Trophoblast cell (in vitro differentiated cells and primary cell): ENCODE measurements at regions not wholly inside any gene's neighbourhood (a gene's known extent, or its start where the extent isn't known, plus 50 kb on each side); places are given as distances from the start of the nearest gene placed in this dataset.
A peak's percentile ranks its signal among the peaks of the same experiment; 100 is the strongest.

Experiments used
- DNase-seq, 2 donors: peaks; one replicate each; pipeline ENCODE4 v3.0.0-alpha.2; 2016
- H2AFZ ChIP-seq: 2 replicates; pipeline ENCODE4 v1.6.1; 2013; ENCODE audit warnings: low read length, moderate library complexity, mild to moderate bottlenecking; ENCODE audit not compliant: insufficient read depth, poor library complexity
- H2AK5ac ChIP-seq: 2 replicates; pipeline ENCODE4 v1.6.1; 2013; ENCODE audit warnings: mild to moderate bottlenecking, low read length
- H2BK120ac ChIP-seq: 2 replicates; pipeline ENCODE4 v1.6.1; 2013; ENCODE audit warnings: low read length, mild to moderate bottlenecking, moderate library complexity; ENCODE audit not compliant: insufficient read depth, poor library complexity
- H2BK12ac ChIP-seq: 2 replicates; pipeline ENCODE4 v1.6.1; 2013; ENCODE audit warnings: mild to moderate bottlenecking, low read length, moderate library complexity
- H2BK5ac ChIP-seq: 2 replicates; pipeline ENCODE4 v1.6.1; 2013; ENCODE audit warnings: low read length, low read depth, moderate library complexity, mild to moderate bottlenecking; ENCODE audit not compliant: poor library complexity
- H3K14ac ChIP-seq: 2 replicates; pipeline ENCODE4 v1.6.1; 2013; ENCODE audit warnings: mild to moderate bottlenecking, low read length
- H3K18ac ChIP-seq: 2 replicates; pipeline ENCODE4 v1.6.1; 2013; ENCODE audit warnings: mild to moderate bottlenecking, low read length
- H3K23ac ChIP-seq: 2 replicates; pipeline ENCODE4 v1.6.1; 2013; ENCODE audit warnings: low read length
- H3K27ac ChIP-seq: 2 replicates; pipeline ENCODE4 v1.5.1; 2013; ENCODE audit warnings: low read depth, mild to moderate bottlenecking, inconsistent platforms, low read length, moderate library complexity
- H3K27me3 ChIP-seq: 2 replicates; pipeline ENCODE4 v1.6.1; 2013; ENCODE audit warnings: inconsistent platforms, mild to moderate bottlenecking, low read length, moderate library complexity; ENCODE audit not compliant: insufficient read depth
- H3K36me3 ChIP-seq, 2 experiments: 1 replicate in 1 of 2; 2 replicates in 1 of 2; pipeline ENCODE4 v1.6.1; 2013; ENCODE audit warnings: low read length in 2 of 2, mild to moderate bottlenecking in 2 of 2, moderate library complexity in 1 of 2; ENCODE audit not compliant: insufficient read depth in 2 of 2, control insufficient read depth in 1 of 2
- H3K4ac ChIP-seq: 2 replicates; pipeline ENCODE4 v1.6.1; 2013; ENCODE audit warnings: low read depth, mild to moderate bottlenecking, low read length, moderate library complexity
- H3K4me1 ChIP-seq, 2 experiments: 1 replicate in 1 of 2; 2 replicates in 1 of 2; pipeline ENCODE4 v1.6.1; 2013; ENCODE audit warnings: low read length in 2 of 2, mild to moderate bottlenecking in 2 of 2, moderate library complexity in 1 of 2; ENCODE audit not compliant: insufficient read depth in 2 of 2, control insufficient read depth in 1 of 2
- H3K4me2 ChIP-seq: 2 replicates; pipeline ENCODE4 v1.6.1; 2013; ENCODE audit warnings: inconsistent platforms, mild to moderate bottlenecking, low read length, moderate library complexity
- H3K4me3 ChIP-seq: 2 replicates; pipeline ENCODE4 v1.5.1; 2013; ENCODE audit warnings: mild to moderate bottlenecking, low read depth, low read length, inconsistent platforms
- H3K79me1 ChIP-seq: one replicate; pipeline ENCODE4 v1.6.1; 2013; ENCODE audit warnings: low read length
- H3K79me2 ChIP-seq: 2 replicates; pipeline ENCODE4 v1.6.1; 2013; ENCODE audit warnings: low read length, mild to moderate bottlenecking; ENCODE audit not compliant: control insufficient read depth, insufficient read depth, poor library complexity
- H3K9ac ChIP-seq: 2 replicates; pipeline ENCODE4 v1.6.1; 2013; ENCODE audit warnings: mild to moderate bottlenecking, low read length
- H3K9me3 ChIP-seq: 2 replicates; pipeline ENCODE4 v1.6.1; 2013; ENCODE audit warnings: low read depth, mild to moderate bottlenecking, control low read depth, inconsistent platforms, low read length; ENCODE audit not compliant: insufficient read depth
- H4K12ac ChIP-seq: 2 replicates; pipeline ENCODE4 v1.6.1; 2013; ENCODE audit warnings: low read depth, mild to moderate bottlenecking, low read length, moderate library complexity
- H4K8ac ChIP-seq: 2 replicates; pipeline ENCODE4 v1.6.1; 2013; ENCODE audit warnings: low read depth, mild to moderate bottlenecking, low read length, moderate library complexity
- H4K91ac ChIP-seq: one replicate; pipeline ENCODE4 v1.6.1; 2013; ENCODE audit warnings: low read depth, mild to moderate bottlenecking, low read length, moderate library complexity
- WGBS: extraction: QIAGEN DNeasy Blood & Tissue Kit; methylation state at CpG from one replicate; pipeline ENCODE4 v1.1.7; 2013; ENCODE audit warnings: missing lambda C conversion rate; ENCODE audit not compliant: insufficient read length, insufficient coverage; ENCODE audit errors: extremely low coverage; 5-methylcytosine and 5-hydroxymethylcytosine counted together

DNA sequence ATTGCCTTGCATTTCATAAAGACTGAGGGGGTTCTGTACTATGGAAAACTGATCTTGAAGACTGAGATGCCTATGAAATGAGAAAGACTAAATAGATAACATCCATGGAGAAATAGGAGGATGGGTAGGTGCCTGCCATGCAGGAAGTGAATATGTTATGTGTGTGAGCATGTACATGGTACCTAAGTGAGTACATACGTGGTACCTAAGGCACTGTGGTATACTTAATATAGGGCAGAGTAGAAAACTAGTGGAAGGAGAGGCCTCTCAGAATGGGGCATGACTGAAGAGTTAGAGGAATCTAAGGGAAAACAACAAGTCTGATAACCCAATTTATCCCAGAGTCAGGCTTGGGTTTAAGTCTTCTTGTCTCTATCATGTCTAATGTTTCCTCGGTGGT, 161.8 kb upstream of the DCN start:
- Histone ChIP-seq H3K27ac (no peak overlapping the region), H3K9ac (no peak overlapping the region), H2AK5ac (no peak overlapping the region), H3K18ac (no peak overlapping the region), H3K4me1 (peaks cover 0 to 2% of the 10 kb centered on the region in 2 experiments), H2AFZ (no peak overlapping the region), H3K4ac (no peak overlapping the region), H3K79me2 (peaks cover 1% of the 10 kb centered on the region), H3K4me2 (no peak overlapping the region), H3K27me3 (no peaks in the 10 kb centered on the region), H3K14ac (no peak overlapping the region), H2BK120ac (no peak overlapping the region), H3K23ac (no peak overlapping the region), H4K12ac (no peak overlapping the region), H2BK12ac (no peak overlapping the region), H3K9me3 (no peaks in the 10 kb centered on the region), H2BK5ac (no peak overlapping the region), H4K91ac (no peak overlapping the region), H3K36me3 (no peaks in the 10 kb centered on the region), H3K4me3 (no peak overlapping the region), H3K79me1 (peaks cover 8% of the 10 kb centered on the region), H4K8ac (no peak overlapping the region)
- DNase-seq, result no peak
- WGBS, result no CpG with 5 or more reads among the region's 2 CpGs

DNA sequence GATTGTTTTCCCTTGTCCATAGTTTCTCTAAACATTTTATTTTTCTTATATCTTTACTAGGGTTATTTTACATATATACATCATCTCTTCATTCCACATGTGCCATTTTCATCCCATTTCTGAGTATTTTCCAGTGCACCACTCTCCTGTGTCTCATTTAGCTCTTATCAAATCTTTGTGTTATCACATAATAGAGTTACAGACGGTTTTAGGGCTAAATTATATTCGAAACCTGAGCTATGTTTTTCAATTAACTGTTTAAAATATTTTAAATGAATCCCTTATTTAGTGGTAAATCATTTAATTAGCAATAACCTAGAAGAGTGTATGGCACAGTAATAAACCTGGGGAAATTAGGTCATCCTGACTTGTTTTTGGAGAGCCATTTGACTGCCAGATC, 160.4 kb upstream of the DCN start:
- DNase-seq, result no peak
- H2BK12ac ChIP-seq, result no peak overlapping the region
- H3K9me3 ChIP-seq, result no peaks in the 10 kb centered on the region
- no peak overlapping the region for H4K91ac ChIP-seq
- no peak overlapping the region for H3K9ac ChIP-seq
- H4K12ac ChIP-seq, result no peak overlapping the region
- no peak overlapping the region for H3K18ac ChIP-seq
- peaks cover 0 to 2% of the 10 kb centered on the region in 2 experiments for H3K4me1 ChIP-seq
- no peak overlapping the region for H3K23ac ChIP-seq
- no peak overlapping the region for H3K4ac ChIP-seq
- H2BK120ac ChIP-seq, result no peak overlapping the region
- no peak overlapping the region for H3K4me2 ChIP-seq
- no CpG with 5 or more reads among the region's 2 CpGs for WGBS
- no peak overlapping the region for H2AFZ ChIP-seq
- no peak overlapping the region for H3K14ac ChIP-seq
- H2AK5ac ChIP-seq, result no peak overlapping the region
- H3K27ac ChIP-seq, result no peak overlapping the region
- no peak overlapping the region for H4K8ac ChIP-seq
- no peak overlapping the region for H3K4me3 ChIP-seq
- H3K27me3 ChIP-seq, result no peaks in the 10 kb centered on the region
- H3K36me3 ChIP-seq, result no peaks in the 10 kb centered on the region
- peaks cover 1% of the 10 kb centered on the region for H3K79me2 ChIP-seq
- H3K79me1 ChIP-seq, result peaks cover 4% of the 10 kb centered on the region
- H2BK5ac ChIP-seq, result no peak overlapping the region

DNA sequence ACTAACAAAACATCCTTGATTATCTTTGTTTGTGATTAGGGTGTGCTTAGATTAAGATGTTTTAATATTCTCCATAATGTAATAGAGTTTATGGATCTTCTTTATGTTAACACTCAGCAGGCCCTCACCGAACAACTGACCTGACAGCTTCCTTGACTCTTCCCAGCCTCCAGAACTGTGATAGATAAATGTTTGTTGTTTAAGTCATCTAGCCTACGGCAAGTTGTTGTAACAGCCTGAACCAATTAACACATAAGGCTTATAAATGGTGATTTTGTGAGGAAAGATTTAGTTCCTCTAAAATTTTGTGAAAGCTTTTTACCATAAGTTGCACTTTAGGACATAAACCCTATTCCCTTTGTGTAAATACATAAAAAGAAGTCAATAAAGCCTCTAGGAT, 156.5 kb upstream of the DCN start:
- H2AK5ac ChIP-seq, result no peak overlapping the region
- WGBS, result no CpG with 5 or more reads among the region's 2 CpGs
- no peaks in the 10 kb centered on the region for H3K79me2 ChIP-seq
- no peaks in the 10 kb centered on the region for H3K27me3 ChIP-seq
- DNase-seq, result peak; percentile 53 to 83
- peaks cover 2 to 4% of the 10 kb centered on the region in 2 experiments for H3K4me1 ChIP-seq
- no peak overlapping the region for H3K9ac ChIP-seq
- H4K12ac ChIP-seq, result no peak overlapping the region
- H3K4me3 ChIP-seq, result no peak overlapping the region
- no peak overlapping the region for H4K91ac ChIP-seq
- H2BK12ac ChIP-seq, result no peak overlapping the region
- H4K8ac ChIP-seq, result no peak overlapping the region
- peak overlapping the region; percentile 53 for H2BK5ac ChIP-seq
- no peak overlapping the region for H3K4me2 ChIP-seq
- no peak overlapping the region for H3K4ac ChIP-seq
- no peaks in the 10 kb centered on the region for H3K9me3 ChIP-seq
- no peak overlapping the region for H2BK120ac ChIP-seq
- H3K79me1 ChIP-seq, result peaks cover 2% of the 10 kb centered on the region
- H2AFZ ChIP-seq, result no peak overlapping the region
- H3K18ac ChIP-seq, result no peak overlapping the region
- H3K23ac ChIP-seq, result no peak overlapping the region
- H3K14ac ChIP-seq, result no peak overlapping the region
- no peaks in the 10 kb centered on the region for H3K36me3 ChIP-seq
- no peak overlapping the region for H3K27ac ChIP-seq

GRCh38 chr12:91335699-91336098, 153.1 kb upstream of the DCN start:
- Histone ChIP-seq H3K36me3 (no peaks in the 10 kb centered on the region), H3K9ac (no peak overlapping the region), H4K12ac (no peak overlapping the region), H3K27ac (no peak overlapping the region), H3K14ac (no peak overlapping the region), H3K4me3 (no peak overlapping the region), H4K91ac (no peak overlapping the region), H3K9me3 (no peaks in the 10 kb centered on the region), H2AFZ (no peak overlapping the region), H3K4me1 (peaks cover 2 to 4% of the 10 kb centered on the region in 2 experiments), H3K79me1 (no peaks in the 10 kb centered on the region), H2BK120ac (no peak overlapping the region), H4K8ac (no peak overlapping the region), H3K18ac (no peak overlapping the region), H2AK5ac (no peak overlapping the region), H3K79me2 (no peaks in the 10 kb centered on the region), H2BK5ac (no peak overlapping the region), H3K4ac (no peak overlapping the region), H3K27me3 (no peaks in the 10 kb centered on the region), H2BK12ac (no peak overlapping the region), H3K4me2 (no peak overlapping the region), H3K23ac (no peak overlapping the region)
- no CpG with 5 or more reads among the region's 1 CpG for WGBS
- no peak for DNase-seq
